Activated naive CD4-positive, alpha-beta T cell treated with anti-CD3 and anti-CD28 coated beads, Interleukin-2, amount 50 U/mL, for 16 hours (primary cell): ENCODE measurements at regions not wholly inside any gene's neighbourhood (a gene's known extent, or its start where the extent isn't known, plus 50 kb on each side); places are given as distances from the start of the nearest gene placed in this dataset.
"Not testable (repeated sequence)": the region's sequence is repeated elsewhere in the genome, so short reads cannot be mapped to it uniquely, and the experiment has no call there.

Source experiments
- DNase-seq: peaks from one replicate; pipeline ENCODE4 v3.0.0-alpha.2; 2020

DNA sequence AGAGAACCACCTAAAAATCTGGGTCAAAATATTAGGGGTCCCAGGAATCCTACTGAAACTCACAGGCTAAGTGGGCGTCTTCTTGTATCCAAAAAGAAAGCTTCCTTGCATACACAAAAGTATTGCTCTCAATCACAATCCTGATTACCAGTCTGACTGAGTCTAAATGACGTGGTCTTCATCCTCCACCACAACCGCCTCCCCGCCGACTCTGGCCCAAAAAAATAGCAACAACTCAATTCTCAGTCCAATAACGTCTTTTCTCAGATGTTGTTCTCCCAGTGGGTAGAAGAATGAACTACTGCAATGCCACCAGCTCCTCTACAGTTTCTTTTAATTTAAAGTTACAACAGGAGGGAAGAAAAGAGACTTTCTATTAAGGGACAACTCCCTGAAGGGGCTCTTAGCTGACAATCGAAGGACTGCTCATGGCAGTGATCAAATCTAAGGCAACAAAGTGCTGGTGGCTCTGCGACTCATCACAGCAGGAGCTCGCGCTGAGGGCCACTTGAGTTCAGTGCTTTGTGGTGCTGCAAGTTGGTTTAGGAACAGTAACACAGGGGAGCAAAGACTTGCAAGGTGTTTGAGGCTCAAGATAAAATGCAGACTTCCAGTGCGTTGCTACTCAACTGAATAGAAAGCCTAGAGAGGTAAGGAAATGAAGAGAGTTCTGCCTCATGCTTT, 394.1 kb downstream of the BCAT1 start:
- DNase-seq = no peak

GRCh38 chr12:24553259-24553658, 395.6 kb downstream of the BCAT1 start:
- no peak for DNase-seq

GRCh38 chr12:24551163-24551786, 397.6 kb downstream of the BCAT1 start:
- no peak for DNase-seq

DNA sequence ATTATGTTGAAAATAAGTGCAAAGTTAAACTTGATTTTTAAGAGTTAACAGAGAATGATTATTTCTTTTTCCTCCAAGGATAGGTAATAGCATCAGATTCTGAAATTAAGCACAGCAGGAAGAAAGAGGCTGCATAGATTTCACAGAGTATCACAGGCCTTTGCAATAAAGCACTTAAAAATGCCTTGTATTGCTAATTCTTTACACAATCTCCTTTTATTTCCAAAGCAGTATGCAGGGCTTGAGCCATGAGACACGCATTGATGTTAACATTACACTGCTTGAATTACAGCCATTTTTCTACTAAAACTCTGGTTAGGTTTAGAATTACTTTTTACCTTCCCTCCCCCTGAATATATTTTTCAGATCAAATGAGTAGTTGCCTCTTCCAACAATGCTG, 398.3 kb downstream of the BCAT1 start:
- no peak for DNase-seq

DNA sequence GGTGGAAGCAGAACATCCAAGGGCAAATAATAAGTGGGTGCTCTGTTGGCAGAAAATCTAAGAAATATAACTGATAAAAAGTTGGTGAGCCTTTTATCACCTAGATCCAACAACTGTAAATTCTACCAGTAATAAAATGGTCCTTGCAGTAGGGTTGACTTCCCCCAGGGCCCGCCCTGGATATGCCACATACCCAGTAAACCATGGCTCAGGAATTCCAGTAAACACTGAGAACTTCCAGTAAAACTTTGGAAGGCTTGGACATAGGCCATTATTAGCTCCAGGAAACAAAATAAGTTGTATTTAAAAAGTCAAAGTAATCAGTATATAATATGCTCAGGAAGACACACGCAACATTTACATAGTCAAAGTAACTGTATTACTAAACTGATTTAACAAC, 402.2 kb downstream of the BCAT1 start:
- no peak for DNase-seq

- DNase-seq = no peak
Measured at GRCh38 chr12:24546084-24546483, 402.8 kb downstream of the BCAT1 start.

DNA sequence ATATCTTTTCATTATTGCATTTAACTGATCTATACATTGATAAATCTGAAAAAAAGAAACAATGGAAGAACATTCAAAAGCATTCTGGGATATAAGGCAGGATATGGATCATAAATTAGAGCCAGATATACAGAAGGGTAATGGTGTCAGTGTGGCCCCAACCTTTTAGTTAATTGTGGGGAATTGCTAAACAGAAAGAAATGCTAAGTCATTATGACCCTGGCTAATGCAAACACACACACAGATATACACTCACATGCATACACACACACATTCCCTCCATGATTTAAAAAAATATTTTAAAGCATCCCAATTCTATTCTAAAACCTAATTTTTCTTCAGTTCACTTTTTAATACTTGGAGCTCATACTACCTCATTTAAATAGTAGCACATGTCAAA, 404.5 kb downstream of the BCAT1 start:
- no peak for DNase-seq

GRCh38 chr12:24541193-24541871, 407.6 kb downstream of the BCAT1 start:
- DNase-seq = no peak

GRCh38 chr12:24539646-24540045, 409.3 kb downstream of the BCAT1 start:
- no peak for DNase-seq

DNA sequence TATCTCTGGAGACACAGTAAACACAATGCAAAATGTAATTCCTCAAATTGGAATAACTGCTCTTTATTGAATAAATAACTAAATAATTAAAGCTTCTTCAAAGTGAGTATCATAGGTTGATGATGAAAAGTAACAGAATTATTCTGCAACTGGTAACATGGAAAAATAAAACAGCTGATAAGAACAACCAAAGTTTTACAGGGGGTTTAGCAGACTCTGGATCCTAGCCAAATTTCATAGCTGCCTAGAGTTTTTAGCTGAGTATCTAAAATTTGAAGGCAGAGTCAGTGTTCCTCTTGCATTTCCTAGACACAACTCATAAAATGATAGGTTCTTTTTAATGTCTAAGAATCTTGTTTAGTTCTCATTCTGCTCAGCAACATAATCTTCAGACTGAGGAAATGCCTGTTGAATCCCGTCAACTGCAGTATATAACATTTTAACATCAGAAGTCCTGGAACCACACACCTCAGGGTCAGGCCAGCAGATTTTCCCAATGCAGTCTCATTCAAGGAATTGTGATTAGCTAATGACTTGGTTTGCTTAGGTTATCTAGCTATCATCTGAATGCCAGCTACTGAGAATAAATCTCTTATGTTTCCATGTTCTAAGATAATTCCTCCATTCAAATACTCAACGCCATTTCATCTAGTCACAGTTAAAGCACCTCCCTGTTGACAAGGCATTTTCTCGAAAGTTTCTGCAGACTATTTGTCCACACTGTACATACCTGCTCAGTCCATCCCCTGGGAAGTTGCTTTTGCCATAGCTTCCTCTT, 411.6 kb downstream of the BCAT1 start:
- no peak for DNase-seq

- DNase-seq = no peak
Measured at GRCh38 chr12:24535334-24536069, 413.4 kb downstream of the BCAT1 start.

DNA sequence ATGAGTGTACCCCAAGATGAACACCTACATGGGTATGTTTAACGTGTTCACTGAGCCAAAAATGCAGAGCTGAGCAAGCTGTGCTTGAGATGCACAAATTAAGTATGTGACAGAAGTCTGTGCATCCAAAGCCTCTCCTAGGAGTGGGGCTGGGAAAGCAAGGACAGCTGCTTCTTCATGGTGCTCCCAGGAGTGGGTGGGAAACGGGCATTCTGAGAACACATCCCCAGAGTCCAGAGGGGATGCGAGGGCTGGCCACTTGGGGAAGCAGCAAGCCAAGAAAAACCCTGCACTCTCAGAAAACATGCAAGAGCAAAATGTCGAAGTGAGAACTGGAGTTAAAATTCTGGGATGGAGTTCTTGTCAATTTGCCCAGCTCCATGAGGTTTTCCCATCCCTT, 414.3 kb downstream of the BCAT1 start:
- DNase-seq = no peak

- DNase-seq = no peak
Measured at GRCh38 chr12:24533716-24534352, 415.1 kb downstream of the BCAT1 start.

DNA sequence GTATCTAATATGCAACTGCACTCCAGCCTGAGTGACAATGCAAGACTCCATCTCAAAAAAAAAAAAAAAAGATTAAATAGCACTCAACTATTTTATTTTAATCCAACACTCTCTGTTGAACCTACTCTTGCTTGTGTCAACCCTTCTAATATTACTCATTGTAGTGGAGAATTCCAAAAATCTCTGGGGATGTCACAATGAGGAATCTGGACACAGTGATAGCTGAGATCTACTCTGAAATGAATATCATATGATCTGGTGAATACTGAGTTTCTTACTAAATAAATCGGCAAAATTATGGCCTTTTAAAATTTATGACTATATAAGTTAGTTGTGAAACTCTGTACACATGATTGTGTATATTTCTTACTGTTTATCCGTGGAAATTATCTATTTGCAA, 418.2 kb downstream of the BCAT1 start:
- DNase-seq = no peak

DNA sequence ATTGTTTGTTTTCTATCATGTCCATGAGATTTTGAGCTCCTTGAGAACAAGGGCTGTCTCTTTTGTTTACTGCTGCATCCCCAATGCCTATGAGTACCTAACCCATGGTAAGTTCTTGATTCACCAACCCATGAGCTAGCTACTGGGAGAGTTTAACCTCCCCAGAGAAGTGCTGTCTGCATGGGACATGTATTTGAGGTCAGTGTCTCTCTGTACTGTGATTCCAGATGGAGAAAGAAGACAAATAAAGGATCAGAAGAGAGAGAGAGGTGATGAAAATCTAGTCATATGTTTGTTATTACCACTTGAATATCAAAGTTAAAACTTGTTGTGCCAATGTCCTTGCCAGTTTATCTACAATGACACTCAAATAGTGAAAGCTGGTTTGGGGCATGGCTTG, 421.8 kb downstream of the BCAT1 start:
- no peak for DNase-seq

GRCh38 chr12:24522736-24523135, 426.2 kb downstream of the BCAT1 start:
- no peak for DNase-seq

DNA sequence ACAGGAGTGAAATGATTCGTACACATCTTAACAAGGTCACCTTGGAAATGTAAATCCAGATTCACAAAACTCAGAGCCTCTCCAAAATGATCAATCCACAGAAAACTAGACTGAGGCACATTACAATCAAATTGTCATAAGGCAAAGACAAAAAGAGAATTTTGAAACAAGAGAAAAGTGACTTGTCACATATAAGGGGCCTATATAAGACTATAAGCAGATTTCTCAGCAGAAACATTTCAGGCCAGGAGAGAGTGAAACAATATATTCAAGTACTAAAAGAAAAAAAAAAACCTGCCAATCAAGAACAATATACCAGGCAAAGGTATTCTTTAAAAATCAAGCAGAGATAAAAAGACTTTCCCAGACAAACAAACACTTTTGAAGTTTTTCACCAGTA, 429.1 kb downstream of the BCAT1 start:
- DNase-seq = no peak

- no peak for DNase-seq
Measured at GRCh38 chr12:24517000-24517399, 431.9 kb downstream of the BCAT1 start.

DNA sequence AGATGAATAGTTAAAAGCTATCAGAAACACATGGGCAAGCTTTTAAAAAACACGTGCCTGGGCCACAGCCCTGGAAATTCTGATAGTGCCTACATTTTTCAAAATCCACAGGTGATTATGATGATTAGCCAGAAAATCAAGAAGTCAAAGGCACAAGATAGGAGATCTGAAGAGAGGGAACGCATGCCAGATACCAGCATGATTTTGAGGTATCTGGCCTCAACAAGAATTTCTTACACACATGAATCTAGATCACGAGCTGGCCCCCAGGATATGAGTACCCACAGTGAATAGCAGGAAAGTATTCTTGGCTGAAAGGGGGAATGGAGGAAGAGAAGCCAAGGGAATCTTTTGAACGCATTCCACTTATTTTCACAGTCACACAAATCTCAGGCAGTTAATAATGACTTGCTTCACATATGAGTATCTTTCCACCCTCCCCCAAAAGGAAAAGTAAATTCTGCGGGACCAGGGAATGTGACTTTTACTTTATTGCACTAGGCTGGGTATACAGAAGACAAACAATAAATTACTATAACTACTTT, 438.2 kb downstream of the BCAT1 start:
- no peak for DNase-seq

GRCh38 chr12:24507827-24508226, 441.1 kb downstream of the BCAT1 start:
- no peak for DNase-seq

DNA sequence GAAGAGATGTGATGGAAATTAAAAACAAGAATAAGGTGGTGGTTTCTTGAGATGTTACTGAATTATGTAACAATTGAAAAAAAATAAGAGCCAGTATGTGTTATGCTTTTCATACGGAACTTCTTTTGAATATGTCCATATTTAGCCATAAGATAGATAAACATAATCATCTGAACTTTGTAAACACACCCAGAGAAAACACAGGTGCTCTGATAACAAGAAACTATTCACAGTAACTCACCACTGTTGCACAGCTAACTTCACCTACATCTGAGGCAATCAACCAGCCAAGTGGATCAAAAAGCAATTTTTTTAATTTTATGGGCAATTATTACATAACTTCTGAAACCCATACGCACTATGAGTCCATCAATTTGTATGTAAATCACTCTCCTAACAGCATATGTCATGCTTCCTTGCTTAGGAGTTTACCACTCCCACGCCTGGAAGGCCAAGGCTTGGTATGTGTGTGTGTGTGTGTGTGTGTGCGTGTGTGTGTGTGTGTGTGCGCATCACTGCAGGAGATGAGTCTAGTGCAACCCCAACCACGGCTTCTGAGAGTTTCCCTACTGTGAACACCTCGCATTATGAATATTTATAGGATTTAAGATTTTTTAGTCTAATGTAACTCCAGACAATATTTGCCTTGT, 443.4 kb downstream of the BCAT1 start:
- no peak for DNase-seq

- DNase-seq = not testable (repeated sequence)
Measured at GRCh38 chr12:24503477-24503876, 445.4 kb downstream of the BCAT1 start.
